ENCODE measurements at regions not wholly inside any gene's neighbourhood (a gene's known extent, or its start where the extent isn't known, plus 50 kb on each side); places are given as distances from the start of the nearest gene placed in this dataset.

DNA sequence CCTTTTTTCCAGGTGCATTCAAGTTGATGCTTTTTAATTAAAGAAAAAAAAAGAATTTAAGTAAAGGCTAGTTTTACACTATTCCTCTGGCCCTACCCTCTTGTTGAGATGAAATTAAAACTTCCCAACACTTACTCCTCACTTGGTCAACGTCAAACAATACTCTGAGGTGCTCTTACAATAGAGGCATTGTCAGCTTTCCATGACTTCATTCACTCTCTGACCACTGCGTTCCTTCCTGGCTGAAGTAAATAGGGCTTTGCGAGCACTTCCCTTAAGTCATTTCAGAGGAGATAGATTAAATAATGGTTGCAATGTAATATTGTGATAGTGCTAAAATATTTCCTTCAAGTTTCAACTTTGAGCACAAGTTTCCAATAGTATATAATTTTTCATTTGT, 229.8 kb upstream of the CEP162 start:
- H3K27ac ChIP-seq (ENCODE audit: low read length, poor library complexity, severe bottlenecking) = no peak overlapping the region
- no peak overlapping the region for H4K8ac ChIP-seq (ENCODE audit: low read length)
- WGBS = 69% methylated on average over 2 of the region's 3 CpGs
- H3K14ac ChIP-seq (ENCODE audit: low read length in 2 of 2) = no peak overlapping the region
- no peak for DNase-seq
- H2AK5ac ChIP-seq (ENCODE audit: low read length, severe bottlenecking) = no peak overlapping the region
- no peak overlapping the region for H3K4me2 ChIP-seq (ENCODE audit: low read length, poor library complexity, severe bottlenecking)
- H3K27me3 ChIP-seq (ENCODE audit: control insufficient read depth in 1 of 2, insufficient read depth in 1 of 2, low read length in 2 of 2) = no peaks in the 10 kb centered on the region
- H3K4ac ChIP-seq (ENCODE audit: low read depth in 1 of 2, low read length in 2 of 2) = no peak overlapping the region
- no peak overlapping the region for H3K9ac ChIP-seq (ENCODE audit: low read length)
- no peaks in the 10 kb centered on the region for H3K79me1 ChIP-seq (replicated peaks; ENCODE audit: low read length, poor library complexity, severe bottlenecking)
- H2BK120ac ChIP-seq (ENCODE audit: low read depth, low read length) = no peak overlapping the region
- H2BK15ac ChIP-seq (ENCODE audit: low read depth, poor library complexity, severe bottlenecking) = no peak overlapping the region
- H3K9me3 ChIP-seq (ENCODE audit: control insufficient read depth, low read length) = no peaks in the 10 kb centered on the region
- no peak overlapping the region for H3K4me3 ChIP-seq (ENCODE audit: insufficient read depth in 1 of 2, low read depth in 1 of 2, low read length in 2 of 2)
- H3K23ac ChIP-seq (ENCODE audit: low read length in 2 of 2) = no peak overlapping the region
- H4K91ac ChIP-seq (ENCODE audit: low read length) = no peak overlapping the region
- H3K18ac ChIP-seq (ENCODE audit: low read depth in 1 of 2, low read length in 2 of 2) = no peak overlapping the region
- H3K36me3 ChIP-seq (ENCODE audit: control insufficient read depth in 1 of 2, insufficient read depth in 2 of 2, low read depth in 1 of 2, low read length in 2 of 2) = no peaks in the 10 kb centered on the region
- H2BK12ac ChIP-seq (ENCODE audit: low read length in 2 of 2) = no peak overlapping the region
- no peak overlapping the region for H2AFZ ChIP-seq (ENCODE audit: low read depth, low read length)
- no peaks in the 10 kb centered on the region for H3K4me1 ChIP-seq (ENCODE audit: control insufficient read depth, insufficient read depth, low read depth, low read length)
- no peak overlapping the region for H2BK5ac ChIP-seq (ENCODE audit: low read depth, low read length, poor library complexity, severe bottlenecking)

DNA sequence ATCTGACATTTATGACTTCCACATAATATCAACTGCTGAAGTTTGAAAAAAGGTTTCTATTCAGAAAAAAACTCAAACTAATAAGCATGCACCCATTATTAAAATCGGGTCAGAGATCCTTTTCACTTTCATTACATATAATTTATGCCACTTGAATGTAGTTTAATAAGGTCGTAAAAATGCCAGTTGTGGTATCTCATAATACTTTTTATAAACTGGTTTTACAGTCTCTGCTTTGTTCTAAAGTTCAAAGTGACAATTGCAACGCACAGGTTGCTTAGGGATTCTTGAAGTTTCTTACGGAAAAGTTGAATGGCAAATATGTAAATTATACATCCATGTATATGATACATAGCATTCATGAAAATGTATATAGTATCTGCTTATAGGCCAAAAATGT, 229.4 kb upstream of the CEP162 start:
- no peaks in the 10 kb centered on the region for H3K36me3 ChIP-seq (ENCODE audit: control insufficient read depth in 1 of 2, insufficient read depth in 2 of 2, low read depth in 1 of 2, low read length in 2 of 2)
- DNase-seq = no peak
- H3K27me3 ChIP-seq (ENCODE audit: control insufficient read depth in 1 of 2, insufficient read depth in 1 of 2, low read length in 2 of 2) = no peaks in the 10 kb centered on the region
- no peak overlapping the region for H3K14ac ChIP-seq (ENCODE audit: low read length in 2 of 2)
- H3K4me1 ChIP-seq (ENCODE audit: control insufficient read depth, insufficient read depth, low read depth, low read length) = no peaks in the 10 kb centered on the region
- H4K8ac ChIP-seq (ENCODE audit: low read length) = no peak overlapping the region
- no peak overlapping the region for H2BK5ac ChIP-seq (ENCODE audit: low read depth, low read length, poor library complexity, severe bottlenecking)
- H3K4me3 ChIP-seq (ENCODE audit: insufficient read depth in 1 of 2, low read depth in 1 of 2, low read length in 2 of 2) = no peak overlapping the region
- no peaks in the 10 kb centered on the region for H3K79me1 ChIP-seq (replicated peaks; ENCODE audit: low read length, poor library complexity, severe bottlenecking)
- H2BK15ac ChIP-seq (ENCODE audit: low read depth, poor library complexity, severe bottlenecking) = no peak overlapping the region
- no peaks in the 10 kb centered on the region for H3K9me3 ChIP-seq (ENCODE audit: control insufficient read depth, low read length)
- no peak overlapping the region for H3K4ac ChIP-seq (ENCODE audit: low read depth in 1 of 2, low read length in 2 of 2)
- no peak overlapping the region for H2AK5ac ChIP-seq (ENCODE audit: low read length, severe bottlenecking)
- H3K9ac ChIP-seq (ENCODE audit: low read length) = no peak overlapping the region
- H3K27ac ChIP-seq (ENCODE audit: low read length, poor library complexity, severe bottlenecking) = no peak overlapping the region
- no peak overlapping the region for H2BK12ac ChIP-seq (ENCODE audit: low read length in 2 of 2)
- no peak overlapping the region for H4K91ac ChIP-seq (ENCODE audit: low read length)
- no peak overlapping the region for H3K4me2 ChIP-seq (ENCODE audit: low read length, poor library complexity, severe bottlenecking)
- WGBS = no CpG with 5 or more reads among the region's 4 CpGs
- H3K18ac ChIP-seq (ENCODE audit: low read depth in 1 of 2, low read length in 2 of 2) = no peak overlapping the region
- H2BK120ac ChIP-seq (ENCODE audit: low read depth, low read length) = no peak overlapping the region
- no peak overlapping the region for H2AFZ ChIP-seq (ENCODE audit: low read depth, low read length)
- H3K23ac ChIP-seq (ENCODE audit: low read length in 2 of 2) = no peak overlapping the region

DNA sequence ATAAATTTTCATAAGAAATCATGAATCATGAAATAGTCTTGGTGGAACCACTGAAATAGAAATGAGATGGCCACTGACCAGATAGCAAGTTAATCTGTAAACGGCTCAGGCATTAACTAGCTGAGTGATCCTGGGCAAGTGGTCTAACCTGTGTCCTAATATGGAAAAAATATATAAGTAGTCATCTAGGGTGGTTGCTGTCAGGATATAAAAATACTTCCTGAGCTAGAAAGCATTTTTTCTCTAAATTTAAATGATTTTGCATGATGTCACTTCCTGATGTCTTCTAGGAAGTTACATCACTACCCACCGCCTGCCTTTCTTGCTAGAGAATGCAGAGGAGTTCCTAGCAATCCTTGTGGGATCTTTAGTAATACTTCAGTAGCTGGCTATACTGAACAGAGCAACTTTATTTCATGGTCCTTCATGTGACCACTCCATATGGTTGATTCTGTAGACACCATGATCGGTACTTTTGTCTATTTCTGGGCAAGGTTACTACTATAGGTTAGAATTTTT, 228.1 kb upstream of the CEP162 start:
- no peak for DNase-seq
- no peak overlapping the region for H3K14ac ChIP-seq (ENCODE audit: low read length in 2 of 2)
- H3K79me1 ChIP-seq (replicated peaks; ENCODE audit: low read length, poor library complexity, severe bottlenecking) = no peaks in the 10 kb centered on the region
- no peak overlapping the region for H3K4me2 ChIP-seq (ENCODE audit: low read length, poor library complexity, severe bottlenecking)
- H3K27me3 ChIP-seq (ENCODE audit: control insufficient read depth in 1 of 2, insufficient read depth in 1 of 2, low read length in 2 of 2) = no peaks in the 10 kb centered on the region
- no peak overlapping the region for H2BK15ac ChIP-seq (ENCODE audit: low read depth, poor library complexity, severe bottlenecking)
- no peak overlapping the region for H2BK120ac ChIP-seq (ENCODE audit: low read depth, low read length)
- no peak overlapping the region for H3K4me3 ChIP-seq (ENCODE audit: insufficient read depth in 1 of 2, low read depth in 1 of 2, low read length in 2 of 2)
- no peak overlapping the region for H2AFZ ChIP-seq (ENCODE audit: low read depth, low read length)
- H3K4me1 ChIP-seq (ENCODE audit: control insufficient read depth, insufficient read depth, low read depth, low read length) = no peaks in the 10 kb centered on the region
- H3K4ac ChIP-seq (ENCODE audit: low read depth in 1 of 2, low read length in 2 of 2) = no peak overlapping the region
- H4K8ac ChIP-seq (ENCODE audit: low read length) = no peak overlapping the region
- whole genome bisulfite sequencing = 0% methylated on average over 1 of the region's 3 CpGs
- no peak overlapping the region for H3K23ac ChIP-seq (ENCODE audit: low read length in 2 of 2)
- no peak overlapping the region for H2AK5ac ChIP-seq (ENCODE audit: low read length, severe bottlenecking)
- no peak overlapping the region for H2BK12ac ChIP-seq (ENCODE audit: low read length in 2 of 2)
- H3K9ac ChIP-seq (ENCODE audit: low read length) = no peak overlapping the region
- no peaks in the 10 kb centered on the region for H3K36me3 ChIP-seq (ENCODE audit: control insufficient read depth in 1 of 2, insufficient read depth in 2 of 2, low read depth in 1 of 2, low read length in 2 of 2)
- H3K9me3 ChIP-seq (ENCODE audit: control insufficient read depth, low read length) = no peaks in the 10 kb centered on the region
- H3K18ac ChIP-seq (ENCODE audit: low read depth in 1 of 2, low read length in 2 of 2) = no peak overlapping the region
- no peak overlapping the region for H4K91ac ChIP-seq (ENCODE audit: low read length)
- no peak overlapping the region for H3K27ac ChIP-seq (ENCODE audit: low read length, poor library complexity, severe bottlenecking)
- no peak overlapping the region for H2BK5ac ChIP-seq (ENCODE audit: low read depth, low read length, poor library complexity, severe bottlenecking)

DNA sequence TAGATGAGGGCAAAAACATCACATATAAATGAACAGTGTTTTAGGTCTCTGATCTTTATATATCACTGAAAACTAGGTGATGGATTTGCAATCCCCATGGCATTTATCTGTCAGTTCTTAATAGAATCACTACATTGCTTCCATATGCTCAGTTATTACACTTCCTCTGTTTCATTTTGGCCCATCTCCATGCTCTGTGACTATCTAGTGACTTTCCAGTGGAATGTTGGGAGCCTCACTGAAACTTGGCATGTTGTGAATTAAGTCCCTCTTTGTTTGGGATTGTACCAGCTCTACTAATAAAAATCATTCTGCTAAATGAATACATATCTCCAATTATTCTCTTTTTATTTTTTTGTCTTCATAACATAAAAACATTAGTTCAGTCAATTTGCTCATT, 226.1 kb upstream of the CEP162 start:
- H2BK12ac ChIP-seq (ENCODE audit: low read length in 2 of 2) = no peak overlapping the region
- no peaks in the 10 kb centered on the region for H3K9me3 ChIP-seq (ENCODE audit: control insufficient read depth, low read length)
- H3K27me3 ChIP-seq (ENCODE audit: control insufficient read depth in 1 of 2, insufficient read depth in 1 of 2, low read length in 2 of 2) = no peaks in the 10 kb centered on the region
- no peak overlapping the region for H3K14ac ChIP-seq (ENCODE audit: low read length in 2 of 2)
- H3K4me3 ChIP-seq (ENCODE audit: insufficient read depth in 1 of 2, low read depth in 1 of 2, low read length in 2 of 2) = no peak overlapping the region
- H4K91ac ChIP-seq (ENCODE audit: low read length) = no peak overlapping the region
- no peak overlapping the region for H3K4me2 ChIP-seq (ENCODE audit: low read length, poor library complexity, severe bottlenecking)
- no peak overlapping the region for H2BK15ac ChIP-seq (ENCODE audit: low read depth, poor library complexity, severe bottlenecking)
- H3K9ac ChIP-seq (ENCODE audit: low read length) = no peak overlapping the region
- peaks cover 2% of the 10 kb centered on the region for H3K4me1 ChIP-seq (ENCODE audit: control insufficient read depth, insufficient read depth, low read depth, low read length)
- H4K8ac ChIP-seq (ENCODE audit: low read length) = no peak overlapping the region
- no peak overlapping the region for H2BK120ac ChIP-seq (ENCODE audit: low read depth, low read length)
- H3K79me1 ChIP-seq (replicated peaks; ENCODE audit: low read length, poor library complexity, severe bottlenecking) = no peaks in the 10 kb centered on the region
- H2BK5ac ChIP-seq (ENCODE audit: low read depth, low read length, poor library complexity, severe bottlenecking) = no peak overlapping the region
- no peak overlapping the region for H2AK5ac ChIP-seq (ENCODE audit: low read length, severe bottlenecking)
- no peak overlapping the region for H3K4ac ChIP-seq (ENCODE audit: low read depth in 1 of 2, low read length in 2 of 2)
- DNase-seq = no peak
- no peak overlapping the region for H2AFZ ChIP-seq (ENCODE audit: low read depth, low read length)
- H3K27ac ChIP-seq (ENCODE audit: low read length, poor library complexity, severe bottlenecking) = no peak overlapping the region
- H3K18ac ChIP-seq (ENCODE audit: low read depth in 1 of 2, low read length in 2 of 2) = no peak overlapping the region
- H3K36me3 ChIP-seq (ENCODE audit: control insufficient read depth in 1 of 2, insufficient read depth in 2 of 2, low read depth in 1 of 2, low read length in 2 of 2) = no peaks in the 10 kb centered on the region
- no peak overlapping the region for H3K23ac ChIP-seq (ENCODE audit: low read length in 2 of 2)
